NB4 (cell line): ENCODE measurements at regions not wholly inside any gene's neighbourhood (a gene's known extent, or its start where the extent isn't known, plus 50 kb on each side); places are given as distances from the start of the nearest gene placed in this dataset.
"Not testable (repeated sequence)": the region's sequence is repeated elsewhere in the genome, so short reads cannot be mapped to it uniquely, and the experiment has no call there.

Experiments used
- DNase-seq: peaks from one replicate; pipeline ENCODE4 v3.0.0; 2010; ENCODE audit warnings: low read depth
- H3K4me3 ChIP-seq: one replicate; pipeline ENCODE4 v1.5.1; 2011; ENCODE audit warnings: mild to moderate bottlenecking, low read depth, low read length, moderate library complexity
- MAX ChIP-seq: IDR thresholded peaks from 2 replicates; pipeline ENCODE4 v1.6.1; 2011; ENCODE audit warnings: low read depth, low read length
- MYC ChIP-seq: IDR thresholded peaks from 2 replicates; pipeline ENCODE4 v1.6.1; 2011; ENCODE audit warnings: low read depth, low read length
- POLR2A ChIP-seq: IDR thresholded peaks from 2 replicates; pipeline ENCODE4 v1.6.1; 2011; ENCODE audit warnings: mild to moderate bottlenecking; ENCODE audit not compliant: insufficient read length; ENCODE audit errors: extremely low read depth
- TF ChIP-seq, protein P1 (sequence below): IDR thresholded peaks from one replicate; pipeline ENCODE4 v1.5.1; 2012; ENCODE audit warnings: low read depth, low read length

DNA sequence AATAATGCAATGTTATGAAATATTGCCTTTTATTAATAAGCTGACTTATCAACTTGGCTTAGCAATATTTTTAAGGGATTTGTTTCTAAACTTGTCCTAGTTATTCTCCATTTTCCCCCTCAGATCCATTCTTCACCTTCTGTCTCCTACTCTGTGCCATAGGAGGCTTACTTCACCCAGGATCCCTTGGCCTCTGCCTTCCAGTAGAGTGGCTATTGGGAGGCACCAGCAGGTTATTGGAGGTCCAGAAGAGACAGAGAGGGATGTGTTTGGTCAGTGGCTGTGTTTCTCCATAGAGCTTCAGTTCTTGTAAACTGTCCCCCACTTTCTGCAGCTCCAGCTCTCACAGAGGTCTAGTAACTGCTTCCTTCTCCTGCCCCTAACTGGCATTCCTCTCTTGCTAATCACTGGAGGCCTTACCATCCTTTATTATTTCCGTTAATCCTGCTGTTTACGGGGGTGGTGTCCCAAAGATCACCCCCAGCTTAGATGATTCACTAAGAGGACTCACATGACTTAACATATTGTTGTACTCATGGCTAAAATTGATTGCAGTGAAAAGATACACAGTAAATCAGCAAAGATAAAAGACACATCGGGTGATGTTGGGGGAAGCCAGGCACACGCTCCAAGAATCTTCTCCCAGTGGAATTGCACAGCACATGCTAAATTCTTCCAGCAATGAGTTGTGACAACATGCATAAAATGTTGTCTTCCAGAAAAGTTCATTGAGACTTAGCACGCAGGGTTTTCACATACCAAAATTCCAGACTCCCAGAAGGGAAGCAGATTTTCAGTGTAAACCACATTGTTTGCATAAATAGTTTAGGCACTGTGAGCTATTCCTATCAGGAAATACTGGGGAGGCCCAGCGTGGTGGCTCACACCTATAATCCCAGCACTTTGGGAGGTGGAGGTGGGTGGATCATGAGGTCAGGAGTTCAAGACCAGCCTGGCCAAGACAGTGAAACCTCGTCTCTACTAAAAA is 67.5 kb downstream of the RPL22L1 start:
- no peak for DNase-seq
- TF ChIP-seq, protein P1, sequence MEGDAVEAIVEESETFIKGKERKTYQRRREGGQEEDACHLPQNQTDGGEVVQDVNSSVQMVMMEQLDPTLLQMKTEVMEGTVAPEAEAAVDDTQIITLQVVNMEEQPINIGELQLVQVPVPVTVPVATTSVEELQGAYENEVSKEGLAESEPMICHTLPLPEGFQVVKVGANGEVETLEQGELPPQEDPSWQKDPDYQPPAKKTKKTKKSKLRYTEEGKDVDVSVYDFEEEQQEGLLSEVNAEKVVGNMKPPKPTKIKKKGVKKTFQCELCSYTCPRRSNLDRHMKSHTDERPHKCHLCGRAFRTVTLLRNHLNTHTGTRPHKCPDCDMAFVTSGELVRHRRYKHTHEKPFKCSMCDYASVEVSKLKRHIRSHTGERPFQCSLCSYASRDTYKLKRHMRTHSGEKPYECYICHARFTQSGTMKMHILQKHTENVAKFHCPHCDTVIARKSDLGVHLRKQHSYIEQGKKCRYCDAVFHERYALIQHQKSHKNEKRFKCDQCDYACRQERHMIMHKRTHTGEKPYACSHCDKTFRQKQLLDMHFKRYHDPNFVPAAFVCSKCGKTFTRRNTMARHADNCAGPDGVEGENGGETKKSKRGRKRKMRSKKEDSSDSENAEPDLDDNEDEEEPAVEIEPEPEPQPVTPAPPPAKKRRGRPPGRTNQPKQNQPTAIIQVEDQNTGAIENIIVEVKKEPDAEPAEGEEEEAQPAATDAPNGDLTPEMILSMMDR, result no peak
- TF ChIP-seq MYC, result no peak
- TF ChIP-seq POLR2A, result no peak
- TF ChIP-seq MAX, result no peak

DNA sequence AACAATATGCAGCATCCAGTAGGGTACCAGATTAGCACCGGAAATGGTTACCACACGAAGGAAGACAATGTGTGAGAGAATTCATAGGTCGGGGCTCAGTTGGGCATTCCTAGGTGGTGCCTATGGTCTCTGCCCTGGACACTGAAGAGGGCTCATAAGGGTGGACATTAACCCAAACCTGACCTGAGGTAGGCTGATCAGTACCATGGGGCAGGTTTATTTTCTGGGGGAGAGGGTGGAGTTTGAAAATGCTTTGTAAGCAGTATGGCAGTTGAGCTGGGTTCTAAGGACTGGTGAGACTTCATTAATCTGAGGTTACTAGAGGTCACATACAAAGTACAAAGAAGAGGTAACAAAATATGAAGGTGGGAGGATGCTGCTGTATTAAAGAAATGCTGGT is 68.4 kb downstream of the RPL22L1 start:
- H3K4me3 ChIP-seq, result no peak overlapping the region
- DNase-seq, result no peak
- no peak for TF ChIP-seq MYC
- no peak for TF ChIP-seq POLR2A
- TF ChIP-seq, protein P1, result no peak
- no peak for TF ChIP-seq MAX

More for the DNA sequence above, 67.5 kb downstream of the RPL22L1 start:
- no peak overlapping the region for H3K4me3 ChIP-seq

DNA sequence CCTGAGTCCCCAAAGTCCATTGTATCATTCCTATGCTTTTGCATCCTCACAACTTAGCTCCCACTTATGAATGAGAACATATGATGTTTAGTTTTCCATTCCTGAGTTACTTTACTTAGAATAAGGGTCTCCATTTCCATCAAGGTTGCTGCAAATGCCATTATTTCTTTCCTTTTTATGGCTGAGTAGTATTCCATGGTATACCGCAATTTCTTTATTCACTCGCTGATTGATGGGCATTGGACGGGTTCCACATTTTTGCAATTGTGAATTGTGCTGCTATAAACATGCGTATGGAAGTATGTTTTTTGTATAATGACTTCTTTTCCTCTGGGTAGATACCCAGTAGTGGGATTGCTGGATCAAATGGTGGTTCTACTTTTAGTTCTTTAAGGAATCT is 69.7 kb downstream of the RPL22L1 start:
- H3K4me3 ChIP-seq, DNase-seq: not testable (repeated sequence)

- no peak overlapping the region for H3K4me3 ChIP-seq
- no peak for DNase-seq
- no peak for TF ChIP-seq MYC
- no peak for TF ChIP-seq MAX
- TF ChIP-seq, protein P1, result no peak
- TF ChIP-seq POLR2A, result no peak
Observed at GRCh38 chr3:170799009-170799408, 71.0 kb downstream of the RPL22L1 start.

- no peak for DNase-seq
- TF ChIP-seq MAX (no peak), POLR2A (no peak), MYC (no peak)
- TF ChIP-seq, protein P1, result no peak
- no peak overlapping the region for H3K4me3 ChIP-seq
Observed at GRCh38 chr3:170797685-170798084, 72.3 kb downstream of the RPL22L1 start.

- no peak for DNase-seq
- TF ChIP-seq MYC, result no peak
- TF ChIP-seq, protein P1, result no peak
- TF ChIP-seq MAX, result no peak
- no peak for TF ChIP-seq POLR2A
- no peak overlapping the region for H3K4me3 ChIP-seq
Observed at GRCh38 chr3:170792471-170792870, 77.5 kb downstream of the RPL22L1 start.
